ENCODE measurements at regions not wholly inside any gene's neighbourhood (a gene's known extent, or its start where the extent isn't known, plus 50 kb on each side); places are given as distances from the start of the nearest gene placed in this dataset.
A peak's percentile ranks its signal among the peaks of the same experiment; 100 is the strongest.

DNA sequence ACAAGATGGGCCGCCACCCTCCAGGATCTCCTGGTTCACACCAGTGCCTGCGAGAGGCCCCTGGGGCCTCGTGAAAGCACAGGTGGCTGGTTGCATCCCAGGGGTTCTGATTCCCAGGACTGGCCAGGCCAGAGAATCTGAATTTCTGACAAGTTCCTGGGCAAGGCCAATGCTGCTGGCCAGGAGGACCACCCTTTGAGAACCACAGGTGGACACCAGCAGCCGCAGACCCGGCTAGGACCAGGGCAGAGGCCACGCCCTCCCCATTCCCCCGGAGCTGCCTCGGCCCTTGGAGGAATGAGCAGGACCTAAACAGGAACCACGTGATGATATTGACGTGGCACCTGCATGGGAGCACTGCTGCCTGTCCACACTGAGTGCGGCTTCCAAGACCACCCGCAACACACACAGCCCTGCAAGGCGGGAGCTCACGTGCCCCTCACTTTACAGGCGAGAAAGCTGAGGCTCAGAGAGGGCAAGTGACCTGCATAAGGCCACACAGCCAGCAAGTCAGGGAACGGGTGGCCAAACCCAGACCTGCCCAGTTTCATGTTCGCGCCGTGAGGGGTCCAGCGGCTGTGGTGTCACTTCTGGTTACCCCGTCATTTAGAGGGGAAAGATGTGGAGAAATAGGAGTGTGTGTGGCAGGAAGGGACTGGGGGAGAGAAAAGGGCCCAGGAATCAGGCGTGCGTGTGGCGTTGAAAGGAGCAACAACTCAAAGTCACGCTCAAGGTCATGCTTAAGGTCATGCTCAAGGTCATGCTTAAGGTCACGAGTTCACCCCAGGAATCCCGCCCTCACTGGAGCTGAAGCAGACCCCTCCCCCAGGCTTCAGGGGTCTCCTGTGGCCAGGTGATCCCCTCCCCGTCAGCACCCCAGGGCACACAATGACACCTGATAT is 105.9 kb upstream of the IER5L start:
- TF ChIP-seq, protein P1, sequence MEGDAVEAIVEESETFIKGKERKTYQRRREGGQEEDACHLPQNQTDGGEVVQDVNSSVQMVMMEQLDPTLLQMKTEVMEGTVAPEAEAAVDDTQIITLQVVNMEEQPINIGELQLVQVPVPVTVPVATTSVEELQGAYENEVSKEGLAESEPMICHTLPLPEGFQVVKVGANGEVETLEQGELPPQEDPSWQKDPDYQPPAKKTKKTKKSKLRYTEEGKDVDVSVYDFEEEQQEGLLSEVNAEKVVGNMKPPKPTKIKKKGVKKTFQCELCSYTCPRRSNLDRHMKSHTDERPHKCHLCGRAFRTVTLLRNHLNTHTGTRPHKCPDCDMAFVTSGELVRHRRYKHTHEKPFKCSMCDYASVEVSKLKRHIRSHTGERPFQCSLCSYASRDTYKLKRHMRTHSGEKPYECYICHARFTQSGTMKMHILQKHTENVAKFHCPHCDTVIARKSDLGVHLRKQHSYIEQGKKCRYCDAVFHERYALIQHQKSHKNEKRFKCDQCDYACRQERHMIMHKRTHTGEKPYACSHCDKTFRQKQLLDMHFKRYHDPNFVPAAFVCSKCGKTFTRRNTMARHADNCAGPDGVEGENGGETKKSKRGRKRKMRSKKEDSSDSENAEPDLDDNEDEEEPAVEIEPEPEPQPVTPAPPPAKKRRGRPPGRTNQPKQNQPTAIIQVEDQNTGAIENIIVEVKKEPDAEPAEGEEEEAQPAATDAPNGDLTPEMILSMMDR (IDR thresholded peaks at IDR 0.05; ENCODE audit: insufficient read depth, low read length, severe bottlenecking) = no peak
- DNase-seq (ENCODE audit: low read depth) (no peak), FAIRE-seq (no peak)
- Histone ChIP-seq H3K27me3 (ENCODE audit: control insufficient read depth, insufficient read depth, low read length) (no peaks in the 10 kb centered on the region), H3K4me3 (ENCODE audit: low read depth, low read length) (no peak overlapping the region), H3K36me3 (ENCODE audit: control insufficient read depth, insufficient read depth, low read length) (no peaks in the 10 kb centered on the region)

DNA sequence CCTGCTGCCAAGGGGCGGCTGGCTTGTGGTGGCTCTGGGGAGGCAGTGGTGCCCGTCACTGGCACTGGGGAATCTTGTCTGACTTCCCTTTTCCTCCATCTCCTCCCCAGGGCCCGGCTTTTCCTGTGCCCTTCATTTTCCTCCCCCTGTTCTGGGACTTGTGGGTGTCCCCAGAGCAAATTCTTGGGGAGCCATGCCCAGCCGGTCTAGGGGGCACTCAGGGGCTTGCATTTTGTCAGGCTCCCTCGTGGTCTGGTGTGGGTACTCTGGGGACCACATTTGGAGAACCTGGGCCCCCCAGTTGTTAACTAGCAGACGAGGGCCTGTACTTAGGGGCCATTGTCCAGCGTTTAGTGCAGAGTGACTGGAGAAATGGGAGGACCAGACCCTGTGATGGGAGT is 105.2 kb upstream of the IER5L start:
- TF ChIP-seq, protein P1 (IDR thresholded peaks at IDR 0.05; ENCODE audit: insufficient read depth, low read length, severe bottlenecking) = no peak
- FAIRE-seq (no peak), DNase-seq (ENCODE audit: low read depth) (no peak)
- Histone ChIP-seq H3K4me3 (ENCODE audit: low read depth, low read length) (no peak overlapping the region), H3K36me3 (ENCODE audit: control insufficient read depth, insufficient read depth, low read length) (no peaks in the 10 kb centered on the region), H3K27me3 (ENCODE audit: control insufficient read depth, insufficient read depth, low read length) (no peaks in the 10 kb centered on the region)

DNA sequence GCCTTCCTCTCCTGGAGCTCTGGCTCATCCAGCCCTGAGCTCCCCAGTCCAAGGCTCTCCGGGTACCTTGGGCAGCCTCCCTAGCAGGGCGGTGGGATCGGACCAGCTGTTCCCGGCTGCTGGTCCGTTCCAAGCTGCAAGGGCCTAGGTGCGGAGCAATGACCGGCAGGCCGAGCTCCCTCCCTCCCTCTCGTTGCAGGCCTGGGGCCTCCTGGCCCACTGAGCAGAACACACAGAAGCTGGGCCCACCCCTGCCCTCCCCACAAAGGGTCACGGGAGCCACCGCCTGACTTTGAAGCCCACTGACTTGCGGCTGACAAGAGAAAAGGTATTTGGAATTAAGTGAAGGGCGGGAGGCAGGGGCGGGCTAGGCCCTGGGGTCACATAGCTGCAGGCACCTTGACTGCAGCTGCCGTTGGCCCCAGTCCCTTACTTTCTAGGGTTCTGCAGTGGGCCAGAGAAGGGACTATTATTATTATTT is 104.7 kb upstream of the IER5L start:
- Histone ChIP-seq H3K36me3 (ENCODE audit: control insufficient read depth, insufficient read depth, low read length) (no peaks in the 10 kb centered on the region), H3K27me3 (ENCODE audit: control insufficient read depth, insufficient read depth, low read length) (no peaks in the 10 kb centered on the region), H3K4me3 (ENCODE audit: low read depth, low read length) (peak overlapping the region; percentile 6)
- TF ChIP-seq, protein P1 (IDR thresholded peaks at IDR 0.05; ENCODE audit: insufficient read depth, low read length, severe bottlenecking) = no peak
- FAIRE-seq (no peak), DNase-seq (ENCODE audit: low read depth) (no peak)

DNA sequence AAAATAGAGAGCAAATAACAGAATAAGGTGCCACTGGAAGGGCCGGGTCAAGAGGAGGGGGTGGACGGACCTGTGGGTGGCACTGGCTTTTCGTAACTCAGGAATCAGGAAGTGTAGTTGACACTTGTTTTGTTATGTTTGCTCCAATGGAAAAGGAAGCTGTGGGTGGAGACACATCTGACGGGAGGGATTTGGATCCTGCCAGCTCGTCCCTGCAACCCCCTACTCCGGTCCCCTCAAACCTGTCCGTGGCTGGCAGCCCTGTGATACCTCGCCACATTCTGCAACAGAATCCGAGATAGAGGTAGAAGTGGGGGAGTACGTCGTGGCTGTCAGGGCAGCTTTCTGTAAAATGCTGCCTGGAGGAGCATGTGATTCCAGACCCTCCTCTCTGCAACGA is 104.2 kb upstream of the IER5L start:
- DNase-seq (ENCODE audit: low read depth) (no peak), FAIRE-seq (no peak)
- H3K36me3 ChIP-seq (ENCODE audit: control insufficient read depth, insufficient read depth, low read length) = no peaks in the 10 kb centered on the region
- H3K27me3 ChIP-seq (ENCODE audit: control insufficient read depth, insufficient read depth, low read length) = no peaks in the 10 kb centered on the region
- H3K4me3 ChIP-seq (ENCODE audit: low read depth, low read length) = peak overlapping the region; percentile 6
- TF ChIP-seq, protein P1 (IDR thresholded peaks at IDR 0.05; ENCODE audit: insufficient read depth, low read length, severe bottlenecking) = no peak

DNA sequence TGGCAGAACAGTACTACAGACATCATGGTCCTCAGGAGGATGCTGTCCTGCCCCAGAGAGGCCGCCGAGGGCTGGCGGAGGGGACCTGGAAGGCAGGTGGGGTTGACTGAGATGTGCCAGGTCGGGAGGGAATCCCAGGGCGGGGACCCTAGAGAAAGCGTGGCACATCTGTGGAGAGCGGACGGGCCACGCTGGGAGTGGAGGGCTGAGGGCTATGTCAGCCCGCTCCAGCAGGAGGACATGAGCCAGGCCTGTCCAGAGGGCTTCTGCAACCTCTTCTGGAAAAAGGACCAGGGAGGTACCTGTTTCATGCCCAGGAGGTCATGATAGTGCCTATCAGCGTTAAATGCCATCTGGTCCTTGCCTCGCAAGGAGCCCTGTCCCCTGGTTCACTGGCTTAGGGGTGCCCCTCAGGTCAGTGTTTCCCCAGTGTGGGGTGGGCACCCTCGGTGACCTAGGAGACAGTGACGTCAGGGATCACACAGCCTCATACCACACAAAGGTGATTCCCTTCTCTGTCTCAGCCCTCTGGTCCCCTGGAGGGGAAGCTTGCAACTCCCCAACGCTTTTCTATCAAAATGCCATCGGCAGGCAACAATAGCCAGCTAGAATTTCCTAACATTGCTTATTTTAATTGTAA is 103.6 kb upstream of the IER5L start:
- no peak for FAIRE-seq
- no peaks in the 10 kb centered on the region for H3K27me3 ChIP-seq (ENCODE audit: control insufficient read depth, insufficient read depth, low read length)
- TF ChIP-seq, protein P1 (IDR thresholded peaks at IDR 0.05; ENCODE audit: insufficient read depth, low read length, severe bottlenecking) = no peak
- H3K36me3 ChIP-seq (ENCODE audit: control insufficient read depth, insufficient read depth, low read length) = no peaks in the 10 kb centered on the region
- no peak overlapping the region for H3K4me3 ChIP-seq (ENCODE audit: low read depth, low read length)
- DNase-seq (ENCODE audit: low read depth) = no peak
